K562 (cell line): ENCODE measurements at regions not wholly inside any gene's neighbourhood (a gene's known extent, or its start where the extent isn't known, plus 50 kb on each side); places are given as distances from the start of the nearest gene placed in this dataset.

ENCODE experiments used
- MXI1 ChIP-seq: IDR thresholded peaks from 2 replicates; pipeline ENCODE4 v1.6.1; 2011; ENCODE audit warnings: low read depth, mild to moderate bottlenecking, improper control_type of control experiment, low read length
- NFRKB ChIP-seq: fragments of 450-650 bp; IDR thresholded peaks from 2 replicates; pipeline ENCODE4 v1.6.1; 2016; ENCODE audit warnings: low read depth
- POLR2A ChIP-seq: fragments of 450-650 bp; conservative IDR thresholded peaks from 2 replicates; pipeline ENCODE4 v1.6.1; 2016
- PTRF ChIP-seq: fragments of 450-650 bp; IDR thresholded peaks from 2 replicates; pipeline ENCODE4 v1.6.1; 2016; ENCODE audit warnings: mild to moderate bottlenecking, missing genetic modification characterization, missing compliant biosample characterization
- TF ChIP-seq, protein P1 (sequence below), 2 experiments: fragments of 450-650 bp in 1 of 2; sonication (generic) in 1 of 2; formaldehyde crosslinking in 1 of 2; IDR thresholded peaks in 1 of 2; conservative IDR thresholded peaks in 1 of 2; 2 replicates each; pipeline versions ENCODE4 v1.6.1 to v1.8.1; 2016 to 2023; ENCODE audit warnings: mild to moderate bottlenecking in 2 of 2, moderate library complexity in 2 of 2, inconsistent platforms in 1 of 2, missing genetic modification reagents in 1 of 2
- TF ChIP-seq, protein P2 (sequence below): sonication (generic); formaldehyde crosslinking; IDR thresholded peaks from 2 replicates; pipeline ENCODE4 v1.8.1; 2023; ENCODE audit warnings: mild to moderate bottlenecking, missing genetic modification reagents
- TF ChIP-seq, protein P3 (sequence below): fragments of 450-650 bp; conservative IDR thresholded peaks from 2 replicates; pipeline ENCODE4 v1.6.1; 2016; ENCODE audit warnings: missing genetic modification characterization, low read depth, mild to moderate bottlenecking, missing compliant biosample characterization, moderate library complexity

- TF ChIP-seq, protein P1, sequence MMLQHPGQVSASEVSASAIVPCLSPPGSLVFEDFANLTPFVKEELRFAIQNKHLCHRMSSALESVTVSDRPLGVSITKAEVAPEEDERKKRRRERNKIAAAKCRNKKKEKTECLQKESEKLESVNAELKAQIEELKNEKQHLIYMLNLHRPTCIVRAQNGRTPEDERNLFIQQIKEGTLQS (IDR thresholded peaks at IDR 0.05): no peak
- TF ChIP-seq, protein P1 (CRISPR knock-in tag; conservative IDR thresholded peaks at IDR 0.05): no peak
- TF ChIP-seq POLR2A (no peak), PTRF (tag) (no peak), NFRKB (no peak), MXI1 (no peak)
- TF ChIP-seq, protein P2, sequence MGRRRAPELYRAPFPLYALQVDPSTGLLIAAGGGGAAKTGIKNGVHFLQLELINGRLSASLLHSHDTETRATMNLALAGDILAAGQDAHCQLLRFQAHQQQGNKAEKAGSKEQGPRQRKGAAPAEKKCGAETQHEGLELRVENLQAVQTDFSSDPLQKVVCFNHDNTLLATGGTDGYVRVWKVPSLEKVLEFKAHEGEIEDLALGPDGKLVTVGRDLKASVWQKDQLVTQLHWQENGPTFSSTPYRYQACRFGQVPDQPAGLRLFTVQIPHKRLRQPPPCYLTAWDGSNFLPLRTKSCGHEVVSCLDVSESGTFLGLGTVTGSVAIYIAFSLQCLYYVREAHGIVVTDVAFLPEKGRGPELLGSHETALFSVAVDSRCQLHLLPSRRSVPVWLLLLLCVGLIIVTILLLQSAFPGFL (CRISPR knock-in tag): no peak
- TF ChIP-seq, protein P3, sequence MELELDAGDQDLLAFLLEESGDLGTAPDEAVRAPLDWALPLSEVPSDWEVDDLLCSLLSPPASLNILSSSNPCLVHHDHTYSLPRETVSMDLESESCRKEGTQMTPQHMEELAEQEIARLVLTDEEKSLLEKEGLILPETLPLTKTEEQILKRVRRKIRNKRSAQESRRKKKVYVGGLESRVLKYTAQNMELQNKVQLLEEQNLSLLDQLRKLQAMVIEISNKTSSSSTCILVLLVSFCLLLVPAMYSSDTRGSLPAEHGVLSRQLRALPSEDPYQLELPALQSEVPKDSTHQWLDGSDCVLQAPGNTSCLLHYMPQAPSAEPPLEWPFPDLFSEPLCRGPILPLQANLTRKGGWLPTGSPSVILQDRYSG: no peak
Measured at GRCh38 chr5:2123874-2124273, 241.1 kb upstream of the IRX4 start.
